ENCODE measurements at regions not wholly inside any gene's neighbourhood (a gene's known extent, or its start where the extent isn't known, plus 50 kb on each side); places are given as distances from the start of the nearest gene placed in this dataset.

- TF ChIP-seq CTCF (IDR thresholded peaks at IDR 0.05) (no peak), POLR2A (IDR thresholded peaks at IDR 0.05) (no peak)
- intact Hi-C loops (cut with DNase I; ENCODE audit: low total_unique reads), result no loop called here
- no peak overlapping the region for H3K4me3 ChIP-seq (ENCODE audit: low read depth, poor library complexity, severe bottlenecking)
- no peak for DNase-seq (ENCODE audit: low spot score in 2 of 2)
- WGBS, 2 donors, result 89 to 94% methylated on average over 1 of the region's 1 CpG
Measured at GRCh38 chr9:25975667-25976066, 297.4 kb upstream of the TUSC1 start.

GRCh38 chr9:25964239-25964638, 286.0 kb upstream of the TUSC1 start:
- WGBS, 2 donors, result 52 to 62% methylated on average over 3 of the region's 3 CpGs
- DNase-seq (ENCODE audit: low spot score in 2 of 2), result no peak
- no peak for TF ChIP-seq POLR2A (IDR thresholded peaks at IDR 0.05)
- no peak for TF ChIP-seq CTCF (IDR thresholded peaks at IDR 0.05)
- intact Hi-C loops (cut with DNase I; ENCODE audit: low total_unique reads), result no loop called here
- H3K4me3 ChIP-seq (ENCODE audit: low read depth, poor library complexity, severe bottlenecking), result no peak overlapping the region

GRCh38 chr9:25960178-25960577, 281.9 kb upstream of the TUSC1 start:
- no peak for DNase-seq (ENCODE audit: low spot score in 2 of 2)
- intact Hi-C loops (cut with DNase I; ENCODE audit: low total_unique reads), result no loop called here
- no peak overlapping the region for H3K4me3 ChIP-seq (ENCODE audit: low read depth, poor library complexity, severe bottlenecking)
- 61 to 63% methylated on average over 3 of the region's 3 CpGs for WGBS, 2 donors
- TF ChIP-seq CTCF (IDR thresholded peaks at IDR 0.05), result no peak
- TF ChIP-seq POLR2A (IDR thresholded peaks at IDR 0.05), result no peak

GRCh38 chr9:25954209-25954608, 276.0 kb upstream of the TUSC1 start:
- intact Hi-C loops (cut with DNase I; ENCODE audit: low total_unique reads), result no loop called here
- no peak for DNase-seq (ENCODE audit: low spot score in 2 of 2)
- TF ChIP-seq POLR2A (IDR thresholded peaks at IDR 0.05), result no peak
- no peak for TF ChIP-seq CTCF (IDR thresholded peaks at IDR 0.05)
- no peak overlapping the region for H3K4me3 ChIP-seq (ENCODE audit: low read depth, poor library complexity, severe bottlenecking)

GRCh38 chr9:25948182-25948581, 269.9 kb upstream of the TUSC1 start:
- no peak overlapping the region for H3K4me3 ChIP-seq (ENCODE audit: low read depth, poor library complexity, severe bottlenecking)
- intact Hi-C loops (cut with DNase I; ENCODE audit: low total_unique reads), result no loop called here
- TF ChIP-seq POLR2A (IDR thresholded peaks at IDR 0.05), result no peak
- no peak for TF ChIP-seq CTCF (IDR thresholded peaks at IDR 0.05)
- no peak for DNase-seq (ENCODE audit: low spot score in 2 of 2)

GRCh38 chr9:25939126-25939525, 260.9 kb upstream of the TUSC1 start:
- intact Hi-C loops (cut with DNase I; ENCODE audit: low total_unique reads), result no loop called here
- TF ChIP-seq CTCF (IDR thresholded peaks at IDR 0.05) (no peak), POLR2A (IDR thresholded peaks at IDR 0.05) (no peak)
- no peak overlapping the region for H3K4me3 ChIP-seq (ENCODE audit: low read depth, poor library complexity, severe bottlenecking)
- DNase-seq (ENCODE audit: low spot score in 2 of 2), result no peak
- WGBS, 2 donors, result 58 to 75% methylated on average over 1 of the region's 1 CpG

Data from lower leg skin (tissue), 4 donors.